SK-N-MC (cell line): ENCODE measurements at regions not wholly inside any gene's neighbourhood (a gene's known extent, or its start where the extent isn't known, plus 50 kb on each side); places are given as distances from the start of the nearest gene placed in this dataset.

Experiments
- EZH2 ChIP-seq: fragments of 200-600 bp; sonication (generic); IDR thresholded peaks from one replicate; pipeline ENCODE4 v1.6.1; 2017; ENCODE audit warnings: antibody characterized with exemption
- POLR2AphosphoS5 ChIP-seq: IDR thresholded peaks from 2 replicates; pipeline ENCODE4 v1.6.1; 2012; ENCODE audit warnings: mild to moderate bottlenecking, low read depth, low read length, borderline replicate concordance

GRCh38 chr9:107703651-107704050 lies 214.1 kb upstream of the KLF4 start:
- TF ChIP-seq POLR2AphosphoS5 (no peak), EZH2 (no peak)
